ENCODE measurements at regions not wholly inside any gene's neighbourhood (a gene's known extent, or its start where the extent isn't known, plus 50 kb on each side); places are given as distances from the start of the nearest gene placed in this dataset.

DNA sequence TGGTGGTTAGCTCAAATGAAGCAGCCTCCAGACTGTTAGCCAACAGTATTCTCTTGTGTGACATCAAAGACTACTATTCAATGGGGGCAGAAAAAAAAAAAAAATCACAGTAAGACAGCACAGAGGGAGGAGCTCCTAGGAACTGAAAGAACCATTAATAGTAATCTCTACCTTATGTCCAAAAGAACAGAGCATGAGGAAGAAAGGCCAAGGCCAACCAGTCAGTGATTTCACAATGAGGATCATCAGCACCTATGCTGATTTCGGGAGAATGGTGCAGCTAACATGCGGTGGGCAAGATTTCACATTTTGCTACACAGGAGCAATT lies 66.3 kb upstream of the SOX5 start:
- no peaks in the 10 kb centered on the region for H3K4me1 ChIP-seq (ENCODE audit: insufficient read depth, poor library complexity, severe bottlenecking)
- H3K27ac ChIP-seq (ENCODE audit: poor library complexity, severe bottlenecking): no peak overlapping the region
- no peaks in the 10 kb centered on the region for H3K36me3 ChIP-seq (ENCODE audit: low read depth)
- TF ChIP-seq, protein P1, sequence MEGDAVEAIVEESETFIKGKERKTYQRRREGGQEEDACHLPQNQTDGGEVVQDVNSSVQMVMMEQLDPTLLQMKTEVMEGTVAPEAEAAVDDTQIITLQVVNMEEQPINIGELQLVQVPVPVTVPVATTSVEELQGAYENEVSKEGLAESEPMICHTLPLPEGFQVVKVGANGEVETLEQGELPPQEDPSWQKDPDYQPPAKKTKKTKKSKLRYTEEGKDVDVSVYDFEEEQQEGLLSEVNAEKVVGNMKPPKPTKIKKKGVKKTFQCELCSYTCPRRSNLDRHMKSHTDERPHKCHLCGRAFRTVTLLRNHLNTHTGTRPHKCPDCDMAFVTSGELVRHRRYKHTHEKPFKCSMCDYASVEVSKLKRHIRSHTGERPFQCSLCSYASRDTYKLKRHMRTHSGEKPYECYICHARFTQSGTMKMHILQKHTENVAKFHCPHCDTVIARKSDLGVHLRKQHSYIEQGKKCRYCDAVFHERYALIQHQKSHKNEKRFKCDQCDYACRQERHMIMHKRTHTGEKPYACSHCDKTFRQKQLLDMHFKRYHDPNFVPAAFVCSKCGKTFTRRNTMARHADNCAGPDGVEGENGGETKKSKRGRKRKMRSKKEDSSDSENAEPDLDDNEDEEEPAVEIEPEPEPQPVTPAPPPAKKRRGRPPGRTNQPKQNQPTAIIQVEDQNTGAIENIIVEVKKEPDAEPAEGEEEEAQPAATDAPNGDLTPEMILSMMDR (IDR thresholded peaks at IDR 0.05; ENCODE audit: poor library complexity, severe bottlenecking): no peak
- ATAC-seq (ENCODE audit: low read depth) (no peak), DNase-seq (ENCODE audit: low spot score) (no peak)
- H3K4me3 ChIP-seq (ENCODE audit: severe bottlenecking): no peak overlapping the region
- no peaks in the 10 kb centered on the region for H3K27me3 ChIP-seq (ENCODE audit: insufficient read depth, poor library complexity, severe bottlenecking)
- no peaks in the 10 kb centered on the region for H3K9me3 ChIP-seq (ENCODE audit: severe bottlenecking)

DNA sequence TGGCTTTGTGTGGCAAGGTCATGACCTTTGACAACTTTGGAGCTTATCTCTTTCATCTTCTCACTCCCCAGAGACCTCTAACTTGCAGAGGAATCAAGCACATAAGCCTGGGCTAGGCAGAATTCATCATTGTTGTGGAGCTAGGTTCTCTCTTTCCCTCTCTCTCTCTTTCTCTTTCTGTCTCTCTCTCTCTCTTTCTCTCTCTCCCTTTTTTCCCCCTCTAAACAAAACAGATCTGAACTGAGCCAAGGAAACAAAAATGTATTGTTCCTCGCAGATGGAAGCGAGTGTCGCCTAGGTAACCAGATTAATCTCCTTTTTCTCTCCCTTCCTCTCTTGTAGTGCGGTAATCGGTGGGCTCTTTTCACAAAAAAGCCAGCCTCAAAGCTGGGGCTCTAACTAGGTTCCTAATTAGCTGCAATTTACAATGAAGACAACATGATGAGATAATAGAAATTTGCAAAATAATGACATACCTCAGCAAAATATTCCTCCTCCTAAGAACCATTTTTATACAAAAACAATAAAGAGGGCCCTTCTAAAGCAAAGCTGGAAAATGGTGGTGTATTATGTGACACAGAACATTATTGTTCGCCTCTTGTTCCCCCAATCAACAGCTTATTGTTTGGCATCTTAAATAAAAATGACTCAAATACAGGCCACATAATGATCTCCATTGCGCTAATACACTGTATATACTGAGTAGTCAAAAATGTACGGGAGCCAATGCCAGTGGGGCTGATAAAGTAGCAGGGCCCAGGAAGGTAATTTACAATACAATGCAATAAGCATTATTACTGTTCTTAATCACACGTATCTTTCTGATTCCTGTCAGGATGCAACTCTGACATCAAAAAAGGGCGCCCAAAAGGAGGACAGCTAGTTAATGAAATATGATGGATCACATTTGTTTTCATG lies 65.7 kb upstream of the SOX5 start:
- Histone ChIP-seq H3K4me1 (ENCODE audit: insufficient read depth, poor library complexity, severe bottlenecking) (no peaks in the 10 kb centered on the region), H3K27me3 (ENCODE audit: insufficient read depth, poor library complexity, severe bottlenecking) (no peaks in the 10 kb centered on the region), H3K27ac (ENCODE audit: poor library complexity, severe bottlenecking) (no peak overlapping the region), H3K4me3 (ENCODE audit: severe bottlenecking) (no peak overlapping the region), H3K36me3 (ENCODE audit: low read depth) (no peaks in the 10 kb centered on the region), H3K9me3 (ENCODE audit: severe bottlenecking) (no peaks in the 10 kb centered on the region)
- TF ChIP-seq, protein P1 (IDR thresholded peaks at IDR 0.05; ENCODE audit: poor library complexity, severe bottlenecking): no peak
- ATAC-seq (ENCODE audit: low read depth): no peak
- DNase-seq (ENCODE audit: low spot score): no peak

DNA sequence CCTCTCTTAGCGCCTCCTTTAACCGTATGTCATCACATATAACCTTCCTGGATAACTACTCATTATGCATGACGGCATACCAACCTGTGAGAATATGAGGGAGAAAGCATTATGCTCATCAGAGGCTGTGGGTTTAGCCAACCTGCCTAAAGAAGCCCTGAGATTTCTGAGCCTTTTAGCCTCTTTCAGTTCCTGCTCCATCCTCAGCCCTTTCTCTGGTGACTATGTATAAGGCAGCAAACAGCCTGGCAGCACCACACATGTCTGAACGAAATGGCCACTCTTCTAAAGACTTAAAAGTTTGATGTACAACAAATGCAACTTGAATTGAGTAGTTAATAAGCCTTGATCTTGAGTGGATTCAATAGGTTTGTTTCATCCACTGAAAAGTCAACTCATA lies 64.8 kb upstream of the SOX5 start:
- no peak for ATAC-seq (ENCODE audit: low read depth)
- no peaks in the 10 kb centered on the region for H3K36me3 ChIP-seq (ENCODE audit: low read depth)
- no peak for DNase-seq (ENCODE audit: low spot score)
- no peak overlapping the region for H3K4me3 ChIP-seq (ENCODE audit: severe bottlenecking)
- no peak overlapping the region for H3K27ac ChIP-seq (ENCODE audit: poor library complexity, severe bottlenecking)
- H3K27me3 ChIP-seq (ENCODE audit: insufficient read depth, poor library complexity, severe bottlenecking): no peaks in the 10 kb centered on the region
- no peaks in the 10 kb centered on the region for H3K9me3 ChIP-seq (ENCODE audit: severe bottlenecking)
- TF ChIP-seq, protein P1 (IDR thresholded peaks at IDR 0.05; ENCODE audit: poor library complexity, severe bottlenecking): no peak
- H3K4me1 ChIP-seq (ENCODE audit: insufficient read depth, poor library complexity, severe bottlenecking): no peaks in the 10 kb centered on the region

DNA sequence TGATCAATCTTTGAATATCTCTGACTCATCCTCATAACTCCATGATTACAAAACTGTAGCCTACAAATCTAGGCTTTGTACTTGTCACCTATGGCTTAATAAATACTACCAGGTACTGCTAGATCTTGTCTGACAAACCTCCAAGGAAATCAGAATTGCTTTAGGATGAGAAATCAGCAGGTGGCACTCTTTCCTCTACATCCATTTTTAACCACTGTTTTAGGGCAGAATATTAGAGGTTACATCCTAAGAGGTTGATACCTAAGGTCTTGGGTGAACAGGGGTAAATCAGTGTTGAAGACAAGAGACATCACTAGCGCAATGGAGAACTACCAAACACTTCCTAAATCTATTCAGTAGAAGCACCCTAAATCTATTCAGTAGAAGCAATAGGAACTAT lies 63.1 kb upstream of the SOX5 start:
- TF ChIP-seq, protein P1 (IDR thresholded peaks at IDR 0.05; ENCODE audit: poor library complexity, severe bottlenecking): peak; percentile 21
- no peak for ATAC-seq (ENCODE audit: low read depth)
- no peak overlapping the region for H3K27ac ChIP-seq (ENCODE audit: poor library complexity, severe bottlenecking)
- H3K27me3 ChIP-seq (ENCODE audit: insufficient read depth, poor library complexity, severe bottlenecking): no peaks in the 10 kb centered on the region
- no peak for DNase-seq (ENCODE audit: low spot score)
- H3K36me3 ChIP-seq (ENCODE audit: low read depth): no peaks in the 10 kb centered on the region
- no peaks in the 10 kb centered on the region for H3K4me1 ChIP-seq (ENCODE audit: insufficient read depth, poor library complexity, severe bottlenecking)
- no peaks in the 10 kb centered on the region for H3K9me3 ChIP-seq (ENCODE audit: severe bottlenecking)
- H3K4me3 ChIP-seq (ENCODE audit: severe bottlenecking): no peak overlapping the region

DNA sequence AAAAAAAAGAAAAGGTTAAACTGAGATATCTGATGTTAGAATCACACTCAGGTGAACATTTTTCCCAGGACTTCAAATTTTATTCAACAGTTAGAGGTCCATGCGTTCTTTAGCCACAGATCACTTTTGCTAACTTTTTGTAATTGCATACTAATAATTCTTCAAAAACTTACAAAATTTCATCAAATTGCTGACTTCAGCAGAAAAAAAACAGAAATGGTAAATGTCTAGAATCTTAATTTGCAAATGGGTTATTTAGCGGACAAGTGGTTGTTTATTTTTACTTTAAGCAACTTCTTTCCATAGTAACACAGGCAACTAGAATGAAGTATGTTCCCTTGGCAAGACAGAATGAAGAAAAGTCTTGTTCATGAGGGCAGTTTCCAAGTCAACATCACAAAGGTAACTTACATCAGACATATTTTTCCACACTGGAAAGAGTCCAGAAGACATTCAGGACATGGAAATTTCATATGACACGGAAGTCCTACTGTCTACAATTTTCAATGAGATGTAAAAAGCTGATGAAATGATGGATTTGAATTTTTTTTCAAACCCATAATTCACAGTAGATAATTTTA lies 62.5 kb upstream of the SOX5 start:
- DNase-seq (ENCODE audit: low spot score) (no peak), ATAC-seq (ENCODE audit: low read depth) (no peak)
- Histone ChIP-seq H3K9me3 (ENCODE audit: severe bottlenecking) (no peaks in the 10 kb centered on the region), H3K27me3 (ENCODE audit: insufficient read depth, poor library complexity, severe bottlenecking) (no peaks in the 10 kb centered on the region), H3K27ac (ENCODE audit: poor library complexity, severe bottlenecking) (no peak overlapping the region), H3K4me3 (ENCODE audit: severe bottlenecking) (no peak overlapping the region), H3K36me3 (ENCODE audit: low read depth) (no peaks in the 10 kb centered on the region), H3K4me1 (ENCODE audit: insufficient read depth, poor library complexity, severe bottlenecking) (no peaks in the 10 kb centered on the region)
- TF ChIP-seq, protein P1 (IDR thresholded peaks at IDR 0.05; ENCODE audit: poor library complexity, severe bottlenecking): no peak

Data from RWPE2 (cell line).